H9 (cell line): ENCODE measurements at regions not wholly inside any gene's neighbourhood (a gene's known extent, or its start where the extent isn't known, plus 50 kb on each side); places are given as distances from the start of the nearest gene placed in this dataset.
A peak's percentile ranks its signal among the peaks of the same experiment; 100 is the strongest.

ENCODE experiments used
- DNase-seq: peaks from one replicate; pipeline ENCODE4 v3.0.0-alpha.2; 2017
- H2AFZ ChIP-seq: one replicate; pipeline ENCODE4 v1.6.1; 2013; ENCODE audit warnings: mild to moderate bottlenecking, low read length, control low read depth, moderate library complexity
- H2AK5ac ChIP-seq: 2 replicates; pipeline ENCODE4 v1.6.1; 2013; ENCODE audit warnings: low read length, control low read depth, mixed read lengths; ENCODE audit not compliant: insufficient read length
- H2BK120ac ChIP-seq: one replicate; pipeline ENCODE4 v1.6.1; 2013; ENCODE audit warnings: low read depth, mild to moderate bottlenecking, low read length, control low read depth, inconsistent platforms; ENCODE audit not compliant: poor library complexity, severe bottlenecking
- H2BK12ac ChIP-seq: 2 replicates; pipeline ENCODE4 v1.6.1; 2013; ENCODE audit warnings: low read length, control low read depth, mixed read lengths, low read depth; ENCODE audit not compliant: insufficient read length
- H2BK15ac ChIP-seq: 2 replicates; pipeline ENCODE4 v1.6.1; 2013; ENCODE audit warnings: low read depth, low read length, control low read depth
- H2BK20ac ChIP-seq: one replicate; pipeline ENCODE4 v1.6.1; 2013; ENCODE audit warnings: low read depth, mild to moderate bottlenecking, low read length, control low read depth, inconsistent platforms; ENCODE audit not compliant: poor library complexity, severe bottlenecking
- H2BK5ac ChIP-seq: 2 replicates; pipeline ENCODE4 v1.6.1; 2013; ENCODE audit warnings: low read length, control low read depth, mixed read lengths; ENCODE audit not compliant: insufficient read length
- H3K14ac ChIP-seq: 2 replicates; pipeline ENCODE4 v1.6.1; 2013; ENCODE audit warnings: low read length, control low read depth; ENCODE audit not compliant: insufficient read depth
- H3K18ac ChIP-seq: 2 replicates; pipeline ENCODE4 v1.6.1; 2013; ENCODE audit warnings: low read depth, mild to moderate bottlenecking, mixed read lengths, low read length, control low read depth; ENCODE audit not compliant: insufficient read length
- H3K23ac ChIP-seq: 2 replicates; pipeline ENCODE4 v1.6.1; 2013; ENCODE audit warnings: low read length, control low read depth, mixed read lengths, low read depth; ENCODE audit not compliant: insufficient read length
- H3K23me2 ChIP-seq: 2 replicates; pipeline ENCODE4 v1.6.1; 2013; ENCODE audit warnings: low read depth, mild to moderate bottlenecking, mixed read lengths, low read length, control low read depth; ENCODE audit not compliant: insufficient read length, poor library complexity, severe bottlenecking
- H3K27ac ChIP-seq: 2 replicates; pipeline ENCODE4 v1.5.1; 2013; ENCODE audit warnings: low read length, control low read depth, mixed read lengths, low read depth; ENCODE audit not compliant: insufficient read length
- H3K27me3 ChIP-seq: 2 replicates; pipeline ENCODE4 v1.6.1; 2013; ENCODE audit warnings: low read length, control low read depth, inconsistent platforms; ENCODE audit not compliant: insufficient read depth
- H3K4ac ChIP-seq: 2 replicates; pipeline ENCODE4 v1.6.1; 2013; ENCODE audit warnings: low read depth, mild to moderate bottlenecking, control low read depth, inconsistent platforms, low read length, moderate library complexity
- H3K4me1 ChIP-seq: 2 replicates; pipeline ENCODE4 v1.6.1; 2013; ENCODE audit warnings: low read length, control low read depth, inconsistent platforms; ENCODE audit not compliant: insufficient read depth
- H3K4me2 ChIP-seq: 2 replicates; pipeline ENCODE4 v1.6.1; 2013; ENCODE audit warnings: low read length, control low read depth, mixed read lengths; ENCODE audit not compliant: insufficient read length, insufficient read depth
- H3K56ac ChIP-seq: 2 replicates; pipeline ENCODE4 v1.6.1; 2013; ENCODE audit warnings: low read depth, mild to moderate bottlenecking, mixed read lengths, low read length, control low read depth; ENCODE audit not compliant: insufficient read length
- H3K79me1 ChIP-seq: 2 replicates; pipeline ENCODE4 v1.6.1; 2013; ENCODE audit warnings: low read depth, mild to moderate bottlenecking, moderate library complexity, low read length, control low read depth, inconsistent platforms; ENCODE audit not compliant: insufficient read depth, poor library complexity, severe bottlenecking
- H3K79me2 ChIP-seq: 2 replicates; pipeline ENCODE4 v1.6.1; 2013; ENCODE audit warnings: low read length, control low read depth, inconsistent platforms; ENCODE audit not compliant: insufficient read depth
- H3K9ac ChIP-seq: 2 replicates; pipeline ENCODE4 v1.6.1; 2013; ENCODE audit warnings: low read length, control low read depth, mixed read lengths; ENCODE audit not compliant: insufficient read length; ENCODE audit errors: extremely low read depth
- H3K9me3 ChIP-seq: one replicate; pipeline ENCODE4 v1.6.1; 2013; ENCODE audit warnings: low read depth, low read length, inconsistent platforms; ENCODE audit not compliant: control insufficient read depth
- H3T11ph ChIP-seq: one replicate; pipeline ENCODE4 v1.6.1; 2013; ENCODE audit warnings: mild to moderate bottlenecking, low read length, control low read depth, inconsistent platforms
- H4K20me1 ChIP-seq: one replicate; pipeline ENCODE4 v1.6.1; 2013; ENCODE audit not compliant: control insufficient read depth, insufficient read length, insufficient read depth
- H4K5ac ChIP-seq: 2 replicates; pipeline ENCODE4 v1.6.1; 2013; ENCODE audit warnings: low read depth, mild to moderate bottlenecking, mixed read lengths, low read length, control low read depth; ENCODE audit not compliant: insufficient read length
- H4K8ac ChIP-seq: replicated peaks from 2 replicates; pipeline ENCODE4 v1.6.1; 2013; ENCODE audit warnings: low read length, control low read depth, mixed read lengths, low read depth; ENCODE audit not compliant: insufficient read length
- H4K91ac ChIP-seq: 2 replicates; pipeline ENCODE4 v1.6.1; 2013; ENCODE audit warnings: low read depth, mild to moderate bottlenecking, moderate library complexity, mixed read lengths, low read length, control low read depth; ENCODE audit not compliant: insufficient read length
- H3K27ac Mint-ChIP-seq, 3 experiments: 2 replicates in 2 of 3; 3 replicates in 1 of 3; pipeline ENCODE4 v1.8.0; 2020 to 2021; ENCODE audit warnings: mixed read lengths in 3 of 3, mild to moderate bottlenecking in 1 of 3, moderate library complexity in 1 of 3
- H3K27me3 Mint-ChIP-seq: 2 replicates; pipeline ENCODE4 v1.8.0; 2021; ENCODE audit warnings: low read depth, mild to moderate bottlenecking, moderate library complexity, mixed read lengths
- H3K36me3 Mint-ChIP-seq, 3 experiments: 2 replicates in 2 of 3; 3 replicates in 1 of 3; pipeline ENCODE4 v1.8.0; 2020 to 2021; ENCODE audit warnings: low read depth in 3 of 3, mixed read lengths in 3 of 3; ENCODE audit not compliant: insufficient read depth in 1 of 3
- H3K4me1 Mint-ChIP-seq, 2 experiments: 2 replicates each; pipeline ENCODE4 v1.8.0; 2020; ENCODE audit warnings: mixed read lengths in 2 of 2
- H3K4me3 Mint-ChIP-seq, 2 experiments: 2 replicates in 1 of 2; 3 replicates in 1 of 2; pipeline ENCODE4 v1.8.0; 2020 to 2021; ENCODE audit warnings: mild to moderate bottlenecking in 2 of 2, mixed read lengths in 2 of 2, moderate library complexity in 1 of 2
- H3K9me3 Mint-ChIP-seq, 2 experiments: 2 replicates in 1 of 2; 3 replicates in 1 of 2; pipeline ENCODE4 v1.8.0; 2020; ENCODE audit warnings: mild to moderate bottlenecking in 2 of 2, mixed read lengths in 2 of 2, moderate library complexity in 1 of 2
- CTCF ChIP-seq: fragments of 200-600 bp; sonication (generic); conservative IDR thresholded peaks from 3 replicates; pipeline ENCODE4 v1.8.0; 2021; ENCODE audit warnings: antibody characterized with exemption, mild to moderate bottlenecking
- WGBS: extraction: QIAGEN DNeasy Blood & Tissue Kit; methylation state at CpG from one replicate; pipeline ENCODE4 v1.1.7; 2013; ENCODE audit warnings: missing lambda C conversion rate, low lambda C conversion rate, mixed read lengths; ENCODE audit not compliant: insufficient read length; ENCODE audit errors: extremely low coverage; 5-methylcytosine and 5-hydroxymethylcytosine counted together

DNA sequence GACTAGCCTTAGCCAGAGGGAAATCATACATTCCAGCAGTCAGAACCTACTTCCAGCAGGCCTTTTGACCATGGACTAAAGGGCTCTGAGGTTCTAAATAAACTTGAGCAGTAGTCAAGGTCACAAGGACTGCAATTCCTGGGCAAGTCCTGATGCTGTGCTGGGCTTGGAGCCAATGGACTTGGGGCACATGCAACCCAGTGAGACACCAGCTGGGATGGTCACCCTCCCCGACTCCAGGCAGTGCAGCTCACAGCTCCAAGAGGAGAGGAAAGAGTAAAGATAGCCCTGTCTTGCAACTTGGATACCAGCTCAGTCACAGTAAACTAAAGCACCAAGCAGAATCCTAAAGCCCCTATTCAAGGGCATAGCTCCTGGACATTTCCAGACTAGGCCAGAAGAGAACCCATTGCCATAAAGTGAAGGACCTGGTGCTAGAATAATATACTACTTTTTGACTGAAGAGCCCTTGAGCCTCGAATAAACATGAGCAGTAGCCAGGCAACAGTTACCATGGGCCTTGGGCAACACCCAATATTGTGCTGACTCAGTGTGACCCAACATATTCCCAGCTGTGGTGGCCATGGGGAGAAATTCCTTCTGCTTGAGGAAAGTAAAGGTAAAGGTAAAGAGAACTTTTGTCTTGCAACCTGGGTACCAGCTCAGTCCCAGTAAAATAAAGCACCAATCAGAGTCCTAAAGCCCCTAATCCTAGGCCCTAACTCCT is 226.2 kb upstream of the CLEC14A start:
- Mint-ChIP-seq H3K36me3 (peaks cover 15 to 28% (median 16%) of the 10 kb centered on the region in 3 experiments), H3K4me1 (no peaks in the 10 kb centered on the region), H3K27ac (no peak overlapping the region), H3K27me3 (no peaks in the 10 kb centered on the region; the same call in 1 of the 2 replicates), H3K9me3 (peaks cover 23 to 27% of the 10 kb centered on the region in 2 experiments), H3K4me3 (no peak overlapping the region)
- Histone ChIP-seq H3K56ac (no peak overlapping the region), H3K23ac (no peak overlapping the region), H2BK5ac (no peak overlapping the region), H3K4me1 (no peaks in the 10 kb centered on the region), H3K27ac (no peak overlapping the region), H2BK15ac (no peak overlapping the region), H4K91ac (no peak overlapping the region), H4K5ac (no peak overlapping the region), H3K4me2 (no peak overlapping the region), H3K27me3 (no peaks in the 10 kb centered on the region), H2BK12ac (no peak overlapping the region), H3K14ac (no peak overlapping the region), H3K9me3 (no peaks in the 10 kb centered on the region), H3K79me2 (no peaks in the 10 kb centered on the region), H3K23me2 (no peaks in the 10 kb centered on the region), H3K4ac (no peak overlapping the region), H2BK20ac (no peak overlapping the region), H2AFZ (no peak overlapping the region), H4K8ac (no peak overlapping the region), H2BK120ac (no peak overlapping the region), H3T11ph (no peak overlapping the region), H3K18ac (no peak overlapping the region), H2AK5ac (no peak overlapping the region), H3K9ac (no peak overlapping the region), H3K79me1 (no peaks in the 10 kb centered on the region), H4K20me1 (no peaks in the 10 kb centered on the region)
- peak; percentile 26 for DNase-seq
- no CpG with 5 or more reads among the region's 2 CpGs for WGBS
- no peak for TF ChIP-seq CTCF
